Activated CD8-positive, alpha-beta T cell treated with anti-CD3 and anti-CD28 coated beads, Interleukin-2, amount 10 ng/mL, durations not matched to agents 7 days and 5 days (primary cell): ENCODE measurements at regions not wholly inside any gene's neighbourhood (a gene's known extent, or its start where the extent isn't known, plus 50 kb on each side); places are given as distances from the start of the nearest gene placed in this dataset.
"Not testable (repeated sequence)": the region's sequence is repeated elsewhere in the genome, so short reads cannot be mapped to it uniquely, and the experiment has no call there.

Experiments used
- ATAC-seq: fragments of 150-1000 bp; cut with Tn5 transposase; one replicate; pipeline ENCODE4 v1.10.0; 2021; ENCODE audit warnings: moderate library complexity
- CTCF ChIA-PET: fragments of 350-600 bp; sonication (Branson Sonifier 250); formaldehyde crosslinking; loops from one replicate; lab custom pipeline; 2021; ENCODE audit warnings: antibody characterized with exemption; lab: Charles Lee
- POLR2A ChIA-PET: fragments of 350-600 bp; sonication (Branson Sonifier 250); formaldehyde crosslinking; loops from one replicate; lab custom pipeline; 2021; ENCODE audit warnings: antibody characterized with exemption; lab: Charles Lee
- DNase-seq: peaks from one replicate; pipeline ENCODE4 v3.0.0-alpha.2; 2020
- H3K27ac Mint-ChIP-seq: one replicate; pipeline ENCODE4 v1.8.0; 2021; ENCODE audit warnings: mild to moderate bottlenecking, mixed read lengths
- H3K27me3 Mint-ChIP-seq: one replicate; pipeline ENCODE4 v1.8.0; 2021; ENCODE audit warnings: low read depth, mixed read lengths
- H3K36me3 Mint-ChIP-seq: one replicate; pipeline ENCODE4 v1.8.0; 2021; ENCODE audit warnings: low read depth, mixed read lengths
- H3K4me1 Mint-ChIP-seq: one replicate; pipeline ENCODE4 v1.8.0; 2021; ENCODE audit warnings: low read depth, mixed read lengths
- H3K4me3 Mint-ChIP-seq: one replicate; pipeline ENCODE4 v1.8.0; 2021; ENCODE audit warnings: mild to moderate bottlenecking, mixed read lengths
- H3K9me3 Mint-ChIP-seq: one replicate; pipeline ENCODE4 v1.8.0; 2022; ENCODE audit warnings: mixed read lengths; ENCODE audit not compliant: insufficient read depth

GRCh38 chr21:8377093-8377841 is 2144.1 kb upstream of the TPTE start:
- H3K27me3 Mint-ChIP-seq, H3K9me3 Mint-ChIP-seq, POLR2A ChIA-PET, DNase-seq, H3K4me3 Mint-ChIP-seq, CTCF ChIA-PET, H3K36me3 Mint-ChIP-seq, H3K4me1 Mint-ChIP-seq, H3K27ac Mint-ChIP-seq: not testable (repeated sequence)
- peak; percentile 80 for ATAC-seq

DNA sequence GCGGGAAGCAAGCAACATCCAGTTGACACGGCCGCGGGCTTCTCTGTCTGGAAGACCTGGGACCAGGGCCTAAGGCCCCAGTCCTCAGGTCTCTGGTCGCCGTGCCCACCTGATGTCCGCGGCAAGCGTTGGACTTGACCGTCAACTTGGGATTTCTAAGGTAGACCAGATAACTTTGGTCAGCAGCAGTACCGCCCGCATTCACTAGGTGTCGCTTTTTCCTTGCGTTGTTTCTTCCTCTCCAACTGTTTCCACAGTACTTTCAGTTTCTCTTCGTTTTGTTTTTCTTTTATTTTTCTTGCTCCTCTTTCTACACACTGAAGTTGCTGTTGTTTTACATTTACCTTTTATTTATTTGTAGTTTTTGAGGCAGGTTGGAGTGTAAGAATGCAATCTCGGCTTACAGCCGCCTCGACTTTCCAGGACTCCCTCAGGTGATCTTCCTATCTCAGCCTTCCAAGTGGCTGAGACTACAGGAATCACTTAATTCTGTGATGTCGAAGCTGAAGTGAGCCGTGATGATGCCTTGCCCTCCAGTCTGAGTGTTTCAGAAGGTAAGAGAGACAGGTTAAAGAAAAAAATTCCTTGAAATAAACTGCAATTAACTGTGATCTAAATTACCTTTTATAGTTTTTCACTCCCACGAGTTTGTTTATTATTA is 2140.8 kb upstream of the TPTE start:
- H3K4me3 Mint-ChIP-seq, H3K4me1 Mint-ChIP-seq, H3K36me3 Mint-ChIP-seq, DNase-seq, H3K27ac Mint-ChIP-seq, CTCF ChIA-PET, H3K27me3 Mint-ChIP-seq, H3K9me3 Mint-ChIP-seq, POLR2A ChIA-PET: not testable (repeated sequence)
- peak; percentile 41 for ATAC-seq

DNA sequence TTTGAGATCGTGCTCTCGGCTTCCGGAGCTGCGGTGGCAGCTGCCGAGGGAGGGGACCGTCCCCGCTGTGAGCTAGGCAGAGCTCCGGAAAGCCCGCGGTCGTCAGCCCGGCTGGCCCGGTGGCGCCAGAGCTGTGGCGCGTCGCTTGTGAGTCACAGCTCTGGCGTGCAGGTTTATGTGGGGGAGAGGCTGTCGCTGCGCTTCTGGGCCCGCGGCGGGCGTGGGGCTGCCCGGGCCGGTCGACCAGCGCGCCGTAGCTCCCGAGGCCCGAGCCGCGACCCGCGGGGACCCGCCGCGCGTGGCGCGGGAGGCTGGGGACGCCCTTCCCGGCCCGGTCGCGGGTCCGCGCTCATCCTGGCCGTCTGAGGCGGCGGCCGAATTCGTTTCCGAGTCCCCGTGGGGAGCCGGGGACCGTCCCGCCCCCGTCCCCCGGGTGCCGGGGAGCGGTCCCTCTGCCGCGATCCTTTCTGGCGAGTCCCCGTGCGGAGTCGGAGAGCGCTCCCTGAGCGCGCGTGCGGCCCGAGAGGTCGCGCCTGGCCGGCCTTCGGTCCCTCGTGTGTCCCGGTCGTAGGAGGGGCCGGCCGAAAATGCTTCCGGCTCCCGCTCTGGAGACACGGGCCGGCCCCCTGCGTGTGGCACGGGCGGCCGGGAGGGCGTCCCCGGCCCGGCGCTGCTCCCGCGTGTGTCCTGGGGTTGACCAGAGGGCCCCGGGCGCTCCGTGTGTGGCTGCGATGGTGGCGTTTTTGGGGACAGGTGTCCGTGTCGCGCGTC is 2133.0 kb upstream of the TPTE start:
- H3K36me3 Mint-ChIP-seq, H3K27ac Mint-ChIP-seq, CTCF ChIA-PET, H3K4me3 Mint-ChIP-seq, H3K9me3 Mint-ChIP-seq, H3K4me1 Mint-ChIP-seq, H3K27me3 Mint-ChIP-seq, DNase-seq, POLR2A ChIA-PET: not testable (repeated sequence)
- ATAC-seq = peak; percentile 100

DNA sequence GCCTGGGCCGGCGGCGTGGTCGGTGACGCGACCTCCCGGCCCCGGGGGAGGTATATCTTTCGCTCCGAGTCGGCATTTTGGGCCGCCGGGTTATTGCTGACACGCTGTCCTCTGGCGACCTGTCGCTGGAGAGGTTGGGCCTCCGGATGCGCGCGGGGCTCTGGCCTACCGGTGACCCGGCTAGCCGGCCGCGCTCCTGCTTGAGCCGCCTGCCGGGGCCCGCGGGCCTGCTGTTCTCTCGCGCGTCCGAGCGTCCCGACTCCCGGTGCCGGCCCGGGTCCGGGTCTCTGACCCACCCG is 2132.5 kb upstream of the TPTE start:
- CTCF ChIA-PET, DNase-seq, H3K9me3 Mint-ChIP-seq, H3K27me3 Mint-ChIP-seq, H3K27ac Mint-ChIP-seq, H3K4me3 Mint-ChIP-seq, POLR2A ChIA-PET, ATAC-seq, H3K4me1 Mint-ChIP-seq, H3K36me3 Mint-ChIP-seq: not testable (repeated sequence)

GRCh38 chr21:8390550-8391171 is 2130.7 kb upstream of the TPTE start:
- H3K4me1 Mint-ChIP-seq, POLR2A ChIA-PET, H3K27me3 Mint-ChIP-seq, DNase-seq, H3K4me3 Mint-ChIP-seq, H3K9me3 Mint-ChIP-seq, H3K27ac Mint-ChIP-seq, H3K36me3 Mint-ChIP-seq, ATAC-seq, CTCF ChIA-PET: not testable (repeated sequence)

- DNase-seq, H3K27me3 Mint-ChIP-seq, H3K4me1 Mint-ChIP-seq, POLR2A ChIA-PET, H3K36me3 Mint-ChIP-seq, H3K27ac Mint-ChIP-seq, ATAC-seq, H3K4me3 Mint-ChIP-seq, H3K9me3 Mint-ChIP-seq, CTCF ChIA-PET: not testable (repeated sequence)
Observed at GRCh38 chr21:8394380-8394779, 2127.0 kb upstream of the TPTE start.

GRCh38 chr21:8395992-8396391 is 2125.4 kb upstream of the TPTE start:
- H3K27ac Mint-ChIP-seq, H3K4me3 Mint-ChIP-seq, ATAC-seq, DNase-seq, CTCF ChIA-PET, H3K27me3 Mint-ChIP-seq, H3K9me3 Mint-ChIP-seq, H3K36me3 Mint-ChIP-seq, H3K4me1 Mint-ChIP-seq, POLR2A ChIA-PET: not testable (repeated sequence)

DNA sequence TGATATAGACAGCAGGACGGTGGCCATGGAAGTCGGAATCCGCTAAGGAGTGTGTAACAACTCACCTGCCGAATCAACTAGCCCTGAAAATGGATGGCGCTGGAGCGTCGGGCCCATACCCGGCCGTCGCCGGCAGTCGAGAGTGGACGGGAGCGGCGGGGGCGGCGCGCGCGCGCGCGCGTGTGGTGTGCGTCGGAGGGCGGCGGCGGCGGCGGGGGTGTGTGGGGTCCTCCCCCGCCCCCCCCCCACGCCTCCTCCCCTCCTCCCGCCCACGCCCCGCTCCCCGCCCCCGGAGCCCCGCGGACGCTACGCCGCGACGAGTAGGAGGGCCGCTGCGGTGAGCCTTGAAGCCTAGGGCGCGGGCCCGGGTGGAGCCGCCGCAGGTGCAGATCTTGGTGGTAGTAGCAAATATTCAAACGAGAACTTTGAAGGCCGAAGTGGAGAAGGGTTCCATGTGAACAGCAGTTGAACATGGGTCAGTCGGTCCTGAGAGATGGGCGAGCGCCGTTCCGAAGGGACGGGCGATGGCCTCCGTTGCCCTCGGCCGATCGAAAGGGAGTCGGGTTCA is 2122.4 kb upstream of the TPTE start:
- ATAC-seq, H3K9me3 Mint-ChIP-seq, H3K27me3 Mint-ChIP-seq, H3K36me3 Mint-ChIP-seq, CTCF ChIA-PET, H3K4me3 Mint-ChIP-seq, POLR2A ChIA-PET, H3K27ac Mint-ChIP-seq, H3K4me1 Mint-ChIP-seq, DNase-seq: not testable (repeated sequence)

GRCh38 chr21:8399866-8400265 is 2121.5 kb upstream of the TPTE start:
- H3K27me3 Mint-ChIP-seq, H3K36me3 Mint-ChIP-seq, CTCF ChIA-PET, H3K4me1 Mint-ChIP-seq, DNase-seq, POLR2A ChIA-PET, H3K4me3 Mint-ChIP-seq, ATAC-seq, H3K9me3 Mint-ChIP-seq, H3K27ac Mint-ChIP-seq: not testable (repeated sequence)

GRCh38 chr21:8401799-8402198 is 2119.6 kb upstream of the TPTE start:
- not testable (repeated sequence) for H3K9me3 Mint-ChIP-seq, H3K4me1 Mint-ChIP-seq, H3K4me3 Mint-ChIP-seq

DNA sequence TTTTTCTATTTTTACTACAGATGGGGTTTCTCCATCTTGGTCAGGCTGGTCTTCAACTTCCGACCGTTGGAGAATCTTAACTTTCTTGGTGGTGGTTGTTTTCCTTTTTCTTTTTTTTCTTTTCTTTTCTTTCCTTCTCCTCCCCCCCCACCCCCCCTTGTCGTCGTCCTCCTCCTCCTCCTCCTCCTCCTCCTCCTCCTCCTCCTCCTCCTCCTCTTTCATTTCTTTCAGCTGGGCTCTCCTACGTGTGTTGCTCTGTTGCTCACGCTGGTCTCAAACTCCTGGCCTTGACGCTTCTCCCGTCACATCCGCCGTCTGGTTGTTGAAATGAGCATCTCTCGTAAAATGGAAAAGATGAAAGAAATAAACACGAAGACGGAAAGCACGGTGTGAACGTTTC is 2115.1 kb upstream of the TPTE start:
- H3K9me3 Mint-ChIP-seq, ATAC-seq, H3K27ac Mint-ChIP-seq, H3K27me3 Mint-ChIP-seq, H3K36me3 Mint-ChIP-seq, POLR2A ChIA-PET, CTCF ChIA-PET, H3K4me3 Mint-ChIP-seq, H3K4me1 Mint-ChIP-seq, DNase-seq: not testable (repeated sequence)

More at GRCh38 chr21:8401799-8402198, 2119.6 kb upstream of the TPTE start:
- ATAC-seq, DNase-seq, POLR2A ChIA-PET, CTCF ChIA-PET, H3K27me3 Mint-ChIP-seq, H3K36me3 Mint-ChIP-seq, H3K27ac Mint-ChIP-seq: not testable (repeated sequence)
